AG10803 (cell line): ENCODE measurements at regions not wholly inside any gene's neighbourhood (a gene's known extent, or its start where the extent isn't known, plus 50 kb on each side); places are given as distances from the start of the nearest gene placed in this dataset.

Experiments used
- DNase-seq: peaks from one replicate; pipeline ENCODE4 v3.0.0; 2010; ENCODE audit warnings: low read depth
- H3K4me3 ChIP-seq: 2 replicates; pipeline ENCODE4 v1.5.1; 2011; ENCODE audit warnings: mild to moderate bottlenecking, low read length, control low read depth
- TF ChIP-seq, protein P1 (sequence below): conservative IDR thresholded peaks from 2 replicates; pipeline ENCODE4 v1.5.1; 2011; ENCODE audit warnings: mild to moderate bottlenecking, low read length, control low read depth, inconsistent platforms

DNA sequence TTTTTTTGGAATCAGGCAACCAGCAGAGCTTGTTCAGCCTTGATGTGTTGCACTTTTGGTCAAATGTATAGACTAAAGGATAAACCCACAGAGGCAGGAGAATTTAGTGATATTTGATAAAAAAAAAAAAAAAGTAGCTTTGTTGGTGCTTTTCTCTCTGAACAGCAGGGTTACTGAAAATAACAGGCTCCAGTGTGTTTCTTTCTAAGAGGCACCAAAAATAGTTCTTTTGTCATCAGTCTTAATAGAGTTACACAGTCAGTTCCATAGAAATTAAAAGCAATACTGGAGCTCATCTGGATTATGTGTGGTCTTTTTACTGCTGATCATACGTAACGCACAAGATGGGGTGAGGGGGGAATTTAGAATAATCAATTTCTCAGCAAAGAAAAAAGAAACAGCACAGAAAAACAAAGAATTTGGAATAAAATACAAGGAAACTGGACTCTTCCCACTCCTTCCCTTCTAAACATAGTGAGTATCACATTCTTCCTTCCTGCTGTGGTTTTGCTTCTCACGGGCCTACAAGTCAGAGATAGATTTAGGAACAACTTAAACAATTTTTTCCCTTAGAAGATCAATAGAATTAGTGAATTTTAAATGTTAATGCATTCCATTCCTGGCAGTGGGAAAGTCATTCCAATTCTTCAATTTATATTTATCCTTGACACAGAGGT lies 178.8 kb upstream of the AKR1E2 start:
- no peak overlapping the region for H3K4me3 ChIP-seq
- DNase-seq, result no peak
- TF ChIP-seq, protein P1, sequence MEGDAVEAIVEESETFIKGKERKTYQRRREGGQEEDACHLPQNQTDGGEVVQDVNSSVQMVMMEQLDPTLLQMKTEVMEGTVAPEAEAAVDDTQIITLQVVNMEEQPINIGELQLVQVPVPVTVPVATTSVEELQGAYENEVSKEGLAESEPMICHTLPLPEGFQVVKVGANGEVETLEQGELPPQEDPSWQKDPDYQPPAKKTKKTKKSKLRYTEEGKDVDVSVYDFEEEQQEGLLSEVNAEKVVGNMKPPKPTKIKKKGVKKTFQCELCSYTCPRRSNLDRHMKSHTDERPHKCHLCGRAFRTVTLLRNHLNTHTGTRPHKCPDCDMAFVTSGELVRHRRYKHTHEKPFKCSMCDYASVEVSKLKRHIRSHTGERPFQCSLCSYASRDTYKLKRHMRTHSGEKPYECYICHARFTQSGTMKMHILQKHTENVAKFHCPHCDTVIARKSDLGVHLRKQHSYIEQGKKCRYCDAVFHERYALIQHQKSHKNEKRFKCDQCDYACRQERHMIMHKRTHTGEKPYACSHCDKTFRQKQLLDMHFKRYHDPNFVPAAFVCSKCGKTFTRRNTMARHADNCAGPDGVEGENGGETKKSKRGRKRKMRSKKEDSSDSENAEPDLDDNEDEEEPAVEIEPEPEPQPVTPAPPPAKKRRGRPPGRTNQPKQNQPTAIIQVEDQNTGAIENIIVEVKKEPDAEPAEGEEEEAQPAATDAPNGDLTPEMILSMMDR, result no peak

GRCh38 chr10:4646547-4646946 lies 179.5 kb upstream of the AKR1E2 start:
- no peak for DNase-seq
- no peak overlapping the region for H3K4me3 ChIP-seq
- TF ChIP-seq, protein P1, result no peak

- no peak overlapping the region for H3K4me3 ChIP-seq
- DNase-seq, result no peak
- TF ChIP-seq, protein P1, result no peak
Observed at GRCh38 chr10:4645836-4646235, 180.2 kb upstream of the AKR1E2 start.

GRCh38 chr10:4643471-4643870 lies 182.5 kb upstream of the AKR1E2 start:
- H3K4me3 ChIP-seq, result no peak overlapping the region
- TF ChIP-seq, protein P1, result no peak
- no peak for DNase-seq

DNA sequence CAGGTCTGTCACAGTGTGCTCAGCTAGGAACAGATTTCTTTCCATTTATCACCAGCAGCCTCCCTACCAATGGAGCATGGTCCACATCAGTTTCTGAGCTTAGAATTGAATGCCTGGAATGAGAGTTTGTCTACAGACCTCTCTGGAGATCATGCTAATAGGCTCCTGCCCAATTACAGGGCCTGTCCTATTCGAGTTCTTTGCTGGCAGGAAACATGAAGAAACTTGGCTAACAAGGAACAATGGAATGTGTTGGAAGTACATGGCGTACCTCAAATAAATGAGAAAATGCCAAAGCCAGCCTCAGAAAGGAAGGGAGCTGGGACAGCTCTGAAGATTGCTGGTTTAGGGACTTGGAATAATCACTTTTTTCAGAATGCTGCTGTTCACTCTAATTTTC lies 186.0 kb upstream of the AKR1E2 start:
- peak; percentile 62 for DNase-seq
- H3K4me3 ChIP-seq, result no peak overlapping the region
- TF ChIP-seq, protein P1, result no peak

- no peak overlapping the region for H3K4me3 ChIP-seq
- TF ChIP-seq, protein P1, result no peak
- DNase-seq, result peak; percentile 21
Observed at GRCh38 chr10:4638099-4638498, 187.9 kb upstream of the AKR1E2 start.

DNA sequence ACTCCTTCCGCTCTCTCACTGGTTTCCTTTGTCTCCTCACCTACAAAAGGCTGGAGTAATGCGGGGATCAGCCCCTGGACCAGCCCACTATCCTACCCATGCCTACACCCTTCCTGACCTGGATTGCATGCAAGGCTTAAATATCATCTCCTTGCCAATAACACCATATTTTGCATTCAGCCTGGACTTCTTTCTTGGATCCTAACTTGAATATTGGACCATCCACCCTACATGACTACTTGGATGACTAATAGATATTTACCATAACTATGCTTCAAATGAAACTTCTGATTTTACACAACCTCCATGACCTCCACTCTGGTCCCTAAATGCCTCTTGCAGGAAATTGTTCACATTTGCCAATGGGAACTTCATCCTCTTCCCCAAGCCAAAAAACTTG lies 188.3 kb upstream of the AKR1E2 start:
- TF ChIP-seq, protein P1, result no peak
- DNase-seq, result no peak
- H3K4me3 ChIP-seq, result no peak overlapping the region
